ENCODE measurements at regions not wholly inside any gene's neighbourhood (a gene's known extent, or its start where the extent isn't known, plus 50 kb on each side); places are given as distances from the start of the nearest gene placed in this dataset.
A peak's percentile ranks its signal among the peaks of the same experiment; 100 is the strongest.
"Not testable (repeated sequence)": the region's sequence is repeated elsewhere in the genome, so short reads cannot be mapped to it uniquely, and the experiment has no call there.

DNA sequence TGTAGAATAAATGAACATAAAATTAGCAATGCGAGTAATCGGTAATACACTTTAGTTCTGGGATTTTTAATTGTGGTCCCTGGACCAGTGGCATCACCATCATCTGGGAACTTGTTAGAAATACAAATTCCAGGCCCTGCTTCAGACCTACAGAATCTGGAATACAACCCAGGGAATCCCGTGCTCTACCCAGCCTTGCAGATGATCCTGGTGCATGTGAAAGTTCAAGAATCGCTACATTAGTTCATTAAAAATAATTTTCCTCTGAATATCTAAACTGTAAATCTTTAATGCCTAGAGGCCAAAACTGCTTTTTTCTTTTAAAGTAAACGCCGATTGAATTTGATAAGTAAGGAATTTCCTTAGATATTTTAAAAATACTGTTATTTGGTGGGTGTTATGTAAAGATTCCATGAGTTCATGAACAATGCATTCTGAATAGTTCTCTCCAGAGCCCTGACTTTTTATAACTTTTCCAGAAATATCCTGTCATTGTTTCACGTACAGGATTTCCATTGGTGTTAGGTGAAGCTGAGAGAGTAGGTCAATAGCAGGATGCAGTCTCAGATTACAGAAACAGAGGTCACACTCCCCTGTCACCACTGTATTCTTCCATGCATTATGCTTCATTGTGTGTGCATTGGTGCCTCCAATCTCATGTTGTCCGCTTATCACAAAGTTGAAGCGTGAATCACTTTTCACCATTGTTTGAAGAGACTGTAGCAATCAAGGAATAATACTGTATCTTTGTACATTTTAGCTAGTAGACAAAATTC is 596.5 kb upstream of the KLF12 start:
- H3K9me3 ChIP-seq, result no peaks in the 10 kb centered on the region
- 65% methylated on average over 9 of the region's 9 CpGs for WGBS (ENCODE audit: insufficient coverage, low coverage, low lambda C conversion rate, missing lambda C conversion rate)
- no peaks in the 10 kb centered on the region for H3K27me3 ChIP-seq
- DNase-seq (no peak), ATAC-seq (peak; percentile 28 to 90 (median 64))
- TF ChIP-seq, protein P1, sequence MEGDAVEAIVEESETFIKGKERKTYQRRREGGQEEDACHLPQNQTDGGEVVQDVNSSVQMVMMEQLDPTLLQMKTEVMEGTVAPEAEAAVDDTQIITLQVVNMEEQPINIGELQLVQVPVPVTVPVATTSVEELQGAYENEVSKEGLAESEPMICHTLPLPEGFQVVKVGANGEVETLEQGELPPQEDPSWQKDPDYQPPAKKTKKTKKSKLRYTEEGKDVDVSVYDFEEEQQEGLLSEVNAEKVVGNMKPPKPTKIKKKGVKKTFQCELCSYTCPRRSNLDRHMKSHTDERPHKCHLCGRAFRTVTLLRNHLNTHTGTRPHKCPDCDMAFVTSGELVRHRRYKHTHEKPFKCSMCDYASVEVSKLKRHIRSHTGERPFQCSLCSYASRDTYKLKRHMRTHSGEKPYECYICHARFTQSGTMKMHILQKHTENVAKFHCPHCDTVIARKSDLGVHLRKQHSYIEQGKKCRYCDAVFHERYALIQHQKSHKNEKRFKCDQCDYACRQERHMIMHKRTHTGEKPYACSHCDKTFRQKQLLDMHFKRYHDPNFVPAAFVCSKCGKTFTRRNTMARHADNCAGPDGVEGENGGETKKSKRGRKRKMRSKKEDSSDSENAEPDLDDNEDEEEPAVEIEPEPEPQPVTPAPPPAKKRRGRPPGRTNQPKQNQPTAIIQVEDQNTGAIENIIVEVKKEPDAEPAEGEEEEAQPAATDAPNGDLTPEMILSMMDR (IDR thresholded peaks at IDR 0.05), result no peak
- no peak for TF ChIP-seq POLR2A (IDR thresholded peaks at IDR 0.05)
- intact Hi-C loops (cut with DNase I), result no loop called here
- H3K36me3 ChIP-seq, result no peaks in the 10 kb centered on the region
- H3K27ac ChIP-seq, result no peak overlapping the region
- no peaks in the 10 kb centered on the region for H3K4me1 ChIP-seq
- no peak overlapping the region for H3K4me3 ChIP-seq

DNA sequence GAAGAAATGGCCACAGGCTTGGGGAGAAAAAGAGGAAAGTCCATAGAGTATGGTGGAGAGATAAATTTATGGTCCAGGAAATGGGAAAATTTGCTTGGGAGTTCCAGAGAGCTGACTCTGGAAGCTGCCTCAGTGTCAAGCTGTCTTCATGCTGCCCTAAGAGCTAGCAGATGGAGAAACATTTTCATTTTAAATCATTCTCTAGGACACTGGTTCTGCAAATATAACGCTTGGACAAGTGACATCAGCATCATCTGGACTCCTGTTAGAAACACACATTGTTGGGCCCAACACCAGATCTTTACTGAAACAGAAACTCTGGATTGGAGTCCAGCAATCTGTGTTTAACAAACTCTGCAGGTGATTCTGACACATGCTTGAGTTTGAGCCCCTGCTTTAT is 592.0 kb upstream of the KLF12 start:
- Histone ChIP-seq H3K9me3 (no peaks in the 10 kb centered on the region), H3K27ac (no peak overlapping the region), H3K27me3 (no peaks in the 10 kb centered on the region), H3K36me3 (no peaks in the 10 kb centered on the region), H3K4me1 (no peaks in the 10 kb centered on the region), H3K4me3 (no peak overlapping the region)
- intact Hi-C loops (cut with DNase I), result no loop called here
- ATAC-seq, result no peak
- no peak for DNase-seq
- TF ChIP-seq POLR2A (IDR thresholded peaks at IDR 0.05), result no peak
- TF ChIP-seq, protein P1 (IDR thresholded peaks at IDR 0.05), result no peak
- 71% methylated on average over 1 of the region's 1 CpG for WGBS (ENCODE audit: insufficient coverage, low coverage, low lambda C conversion rate, missing lambda C conversion rate)

DNA sequence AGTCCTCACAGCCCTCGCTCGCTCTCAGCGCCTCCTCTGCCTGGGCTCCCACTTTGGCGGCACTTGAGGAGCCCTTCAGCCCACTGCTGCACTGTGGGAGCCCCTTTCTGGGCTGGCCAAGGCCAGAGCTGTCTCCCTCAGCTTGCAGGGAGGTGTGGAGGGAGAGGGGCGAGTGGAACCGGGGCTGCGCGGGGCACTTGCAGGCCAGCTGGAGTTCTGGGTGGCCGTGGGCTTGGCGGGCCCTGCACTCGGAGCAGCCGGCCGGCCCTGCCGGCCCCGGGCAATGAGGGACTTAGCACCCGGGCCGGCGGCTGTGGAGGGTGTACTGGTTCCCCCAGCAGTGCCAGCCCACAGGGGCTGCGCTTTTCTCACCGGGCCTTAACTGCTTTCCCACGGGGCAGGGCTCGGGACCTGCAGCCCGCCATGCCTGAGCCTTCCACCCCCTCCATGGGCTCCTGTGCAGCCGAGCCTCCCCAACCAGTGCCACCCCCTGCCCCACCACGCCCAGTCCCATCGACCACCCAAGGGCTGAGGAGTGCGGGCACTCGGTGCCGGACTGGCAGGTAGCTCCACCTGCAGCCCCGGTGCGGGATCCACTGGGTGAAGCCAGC is 584.1 kb upstream of the KLF12 start:
- H3K27me3 ChIP-seq; H3K4me1 ChIP-seq; H3K9me3 ChIP-seq; H3K36me3 ChIP-seq; ATAC-seq; H3K27ac ChIP-seq; H3K4me3 ChIP-seq; intact Hi-C loops (cut with DNase I): not testable (repeated sequence)
- WGBS (ENCODE audit: insufficient coverage, low coverage, low lambda C conversion rate, missing lambda C conversion rate), result no CpG with 5 or more reads among the region's 31 CpGs
- peak in 1 of 3 donors; percentile 40 for DNase-seq

DNA sequence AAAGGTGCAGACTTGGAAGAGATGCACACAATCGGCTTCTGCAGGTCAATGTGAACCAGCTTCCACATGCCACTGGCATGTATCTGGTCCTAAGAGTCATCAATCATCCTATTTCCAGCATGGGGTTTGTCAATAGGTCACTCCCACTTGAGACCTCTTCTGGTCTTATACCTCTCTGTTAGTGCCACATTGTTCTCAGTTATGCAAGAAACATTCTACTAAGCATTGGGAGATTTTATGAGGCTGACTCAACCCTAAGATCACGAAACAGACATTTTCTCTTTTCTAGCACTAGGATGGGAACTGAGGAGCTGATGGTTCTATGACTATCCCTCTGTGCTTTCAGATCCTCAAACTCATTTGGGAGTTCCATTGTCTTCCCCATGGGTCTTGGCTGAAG is 581.5 kb upstream of the KLF12 start:
- H3K4me1 ChIP-seq, result no peaks in the 10 kb centered on the region
- ATAC-seq (no peak), DNase-seq (no peak)
- no peaks in the 10 kb centered on the region for H3K9me3 ChIP-seq
- no peaks in the 10 kb centered on the region for H3K27me3 ChIP-seq
- intact Hi-C loops (cut with DNase I), result no loop called here
- H3K36me3 ChIP-seq, result no peaks in the 10 kb centered on the region
- no peak overlapping the region for H3K4me3 ChIP-seq
- no peak for TF ChIP-seq POLR2A (IDR thresholded peaks at IDR 0.05)
- TF ChIP-seq, protein P1 (IDR thresholded peaks at IDR 0.05), result no peak
- H3K27ac ChIP-seq, result no peak overlapping the region
- WGBS (ENCODE audit: insufficient coverage, low coverage, low lambda C conversion rate, missing lambda C conversion rate), result 18% methylated on average over 1 of the region's 2 CpGs

DNA sequence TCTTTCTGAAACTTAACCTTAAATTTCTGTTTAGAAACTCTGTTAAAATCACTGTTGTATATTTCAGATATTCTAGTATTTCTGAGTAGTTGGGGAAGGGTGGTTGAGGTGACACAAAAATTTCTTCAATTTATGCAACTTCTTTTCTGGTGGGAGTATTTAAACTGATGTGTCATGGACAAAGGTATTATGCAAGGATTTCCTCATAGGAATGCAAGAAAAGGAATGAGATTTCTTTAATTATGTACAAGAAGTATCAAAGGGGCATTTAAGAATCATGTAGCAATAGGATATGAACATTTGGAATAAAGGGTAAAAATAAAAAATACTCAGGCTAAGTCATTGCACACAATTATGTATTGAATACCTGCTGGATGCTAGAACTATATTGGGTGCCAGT is 575.8 kb upstream of the KLF12 start:
- no peak for DNase-seq
- no peak for ATAC-seq
- Histone ChIP-seq H3K4me3 (no peak overlapping the region), H3K36me3 (no peaks in the 10 kb centered on the region), H3K27ac (no peak overlapping the region), H3K27me3 (no peaks in the 10 kb centered on the region), H3K4me1 (no peaks in the 10 kb centered on the region), H3K9me3 (no peaks in the 10 kb centered on the region)
- intact Hi-C loops (cut with DNase I), result no loop called here
- TF ChIP-seq POLR2A (IDR thresholded peaks at IDR 0.05), result no peak
- TF ChIP-seq, protein P1 (IDR thresholded peaks at IDR 0.05), result no peak
